22Rv1 (cell line): ENCODE measurements at regions not wholly inside any gene's neighbourhood (a gene's known extent, or its start where the extent isn't known, plus 50 kb on each side); places are given as distances from the start of the nearest gene placed in this dataset.

ENCODE experiments used
- H3K27ac ChIP-seq: fragments of 450-650 bp; 2 replicates; pipeline ENCODE4 v1.5.1; 2017
- CTCF ChIP-seq: fragments of 450-650 bp; IDR thresholded peaks from 2 replicates; pipeline ENCODE4 v1.5.1; 2017; ENCODE audit warnings: mild to moderate bottlenecking
- ZFX ChIP-seq: fragments of 450-650 bp; IDR thresholded peaks from 2 replicates; pipeline ENCODE4 v1.6.1; 2017; ENCODE audit warnings: antibody characterized with exemption, borderline replicate concordance

- no peak overlapping the region for H3K27ac ChIP-seq
- TF ChIP-seq ZFX (no peak), CTCF (no peak)
Measured at GRCh38 chr12:97967831-97968230, 505.2 kb downstream of the RMST start.

- no peak for TF ChIP-seq ZFX
- TF ChIP-seq CTCF = no peak
- H3K27ac ChIP-seq = no peak overlapping the region
Measured at GRCh38 chr12:97968641-97969197, 506.1 kb downstream of the RMST start.

- TF ChIP-seq CTCF = no peak
- no peak overlapping the region for H3K27ac ChIP-seq
Measured at GRCh38 chr12:97977870-97978405, 515.3 kb downstream of the RMST start.

- TF ChIP-seq ZFX = no peak
- no peak for TF ChIP-seq CTCF
- H3K27ac ChIP-seq = no peak overlapping the region
Measured at GRCh38 chr12:97982684-97983083, 520.1 kb downstream of the RMST start.

GRCh38 chr12:97983796-97984195 is 521.2 kb downstream of the RMST start:
- no peak overlapping the region for H3K27ac ChIP-seq
- no peak for TF ChIP-seq CTCF
- TF ChIP-seq ZFX = no peak

- TF ChIP-seq ZFX (no peak), CTCF (no peak)
Measured at GRCh38 chr12:97984436-97984835, 521.8 kb downstream of the RMST start.

GRCh38 chr12:97984974-97985580 is 522.5 kb downstream of the RMST start:
- TF ChIP-seq CTCF (no peak), ZFX (no peak)

More at GRCh38 chr12:97984436-97984835, 521.8 kb downstream of the RMST start:
- no peak overlapping the region for H3K27ac ChIP-seq

More at GRCh38 chr12:97984974-97985580, 522.5 kb downstream of the RMST start:
- no peak overlapping the region for H3K27ac ChIP-seq
